Trophoblast cell (in vitro differentiated cells and primary cell): ENCODE measurements at regions not wholly inside any gene's neighbourhood (a gene's known extent, or its start where the extent isn't known, plus 50 kb on each side); places are given as distances from the start of the nearest gene placed in this dataset.

Source experiments
- DNase-seq, 2 donors: peaks; one replicate each; pipeline ENCODE4 v3.0.0-alpha.2; 2016
- H2AFZ ChIP-seq: 2 replicates; pipeline ENCODE4 v1.6.1; 2013; ENCODE audit warnings: low read length, moderate library complexity, mild to moderate bottlenecking; ENCODE audit not compliant: insufficient read depth, poor library complexity
- H2AK5ac ChIP-seq: 2 replicates; pipeline ENCODE4 v1.6.1; 2013; ENCODE audit warnings: mild to moderate bottlenecking, low read length
- H2BK120ac ChIP-seq: 2 replicates; pipeline ENCODE4 v1.6.1; 2013; ENCODE audit warnings: low read length, mild to moderate bottlenecking, moderate library complexity; ENCODE audit not compliant: insufficient read depth, poor library complexity
- H2BK12ac ChIP-seq: 2 replicates; pipeline ENCODE4 v1.6.1; 2013; ENCODE audit warnings: mild to moderate bottlenecking, low read length, moderate library complexity
- H2BK5ac ChIP-seq: 2 replicates; pipeline ENCODE4 v1.6.1; 2013; ENCODE audit warnings: low read length, low read depth, moderate library complexity, mild to moderate bottlenecking; ENCODE audit not compliant: poor library complexity
- H3K14ac ChIP-seq: 2 replicates; pipeline ENCODE4 v1.6.1; 2013; ENCODE audit warnings: mild to moderate bottlenecking, low read length
- H3K18ac ChIP-seq: 2 replicates; pipeline ENCODE4 v1.6.1; 2013; ENCODE audit warnings: mild to moderate bottlenecking, low read length
- H3K23ac ChIP-seq: 2 replicates; pipeline ENCODE4 v1.6.1; 2013; ENCODE audit warnings: low read length
- H3K27ac ChIP-seq: 2 replicates; pipeline ENCODE4 v1.5.1; 2013; ENCODE audit warnings: low read depth, mild to moderate bottlenecking, inconsistent platforms, low read length, moderate library complexity
- H3K27me3 ChIP-seq: 2 replicates; pipeline ENCODE4 v1.6.1; 2013; ENCODE audit warnings: inconsistent platforms, mild to moderate bottlenecking, low read length, moderate library complexity; ENCODE audit not compliant: insufficient read depth
- H3K36me3 ChIP-seq, 2 experiments: 1 replicate in 1 of 2; 2 replicates in 1 of 2; pipeline ENCODE4 v1.6.1; 2013; ENCODE audit warnings: low read length in 2 of 2, mild to moderate bottlenecking in 2 of 2, moderate library complexity in 1 of 2; ENCODE audit not compliant: insufficient read depth in 2 of 2, control insufficient read depth in 1 of 2
- H3K4ac ChIP-seq: 2 replicates; pipeline ENCODE4 v1.6.1; 2013; ENCODE audit warnings: low read depth, mild to moderate bottlenecking, low read length, moderate library complexity
- H3K4me1 ChIP-seq, 2 experiments: 1 replicate in 1 of 2; 2 replicates in 1 of 2; pipeline ENCODE4 v1.6.1; 2013; ENCODE audit warnings: low read length in 2 of 2, mild to moderate bottlenecking in 2 of 2, moderate library complexity in 1 of 2; ENCODE audit not compliant: insufficient read depth in 2 of 2, control insufficient read depth in 1 of 2
- H3K4me2 ChIP-seq: 2 replicates; pipeline ENCODE4 v1.6.1; 2013; ENCODE audit warnings: inconsistent platforms, mild to moderate bottlenecking, low read length, moderate library complexity
- H3K4me3 ChIP-seq: 2 replicates; pipeline ENCODE4 v1.5.1; 2013; ENCODE audit warnings: mild to moderate bottlenecking, low read depth, low read length, inconsistent platforms
- H3K79me1 ChIP-seq: one replicate; pipeline ENCODE4 v1.6.1; 2013; ENCODE audit warnings: low read length
- H3K79me2 ChIP-seq: 2 replicates; pipeline ENCODE4 v1.6.1; 2013; ENCODE audit warnings: low read length, mild to moderate bottlenecking; ENCODE audit not compliant: control insufficient read depth, insufficient read depth, poor library complexity
- H3K9ac ChIP-seq: 2 replicates; pipeline ENCODE4 v1.6.1; 2013; ENCODE audit warnings: mild to moderate bottlenecking, low read length
- H3K9me3 ChIP-seq: 2 replicates; pipeline ENCODE4 v1.6.1; 2013; ENCODE audit warnings: low read depth, mild to moderate bottlenecking, control low read depth, inconsistent platforms, low read length; ENCODE audit not compliant: insufficient read depth
- H4K12ac ChIP-seq: 2 replicates; pipeline ENCODE4 v1.6.1; 2013; ENCODE audit warnings: low read depth, mild to moderate bottlenecking, low read length, moderate library complexity
- H4K8ac ChIP-seq: 2 replicates; pipeline ENCODE4 v1.6.1; 2013; ENCODE audit warnings: low read depth, mild to moderate bottlenecking, low read length, moderate library complexity
- H4K91ac ChIP-seq: one replicate; pipeline ENCODE4 v1.6.1; 2013; ENCODE audit warnings: low read depth, mild to moderate bottlenecking, low read length, moderate library complexity
- WGBS: extraction: QIAGEN DNeasy Blood & Tissue Kit; methylation state at CpG from one replicate; pipeline ENCODE4 v1.1.7; 2013; ENCODE audit warnings: missing lambda C conversion rate; ENCODE audit not compliant: insufficient read length, insufficient coverage; ENCODE audit errors: extremely low coverage; 5-methylcytosine and 5-hydroxymethylcytosine counted together

GRCh38 chr16:35314298-35314697 lies 1854.9 kb downstream of the TP53TG3F start:
- Histone ChIP-seq H3K27ac (no peak overlapping the region), H3K4ac (no peak overlapping the region), H2BK120ac (no peak overlapping the region), H3K36me3 (no peaks in the 10 kb centered on the region), H2BK12ac (no peak overlapping the region), H2BK5ac (no peak overlapping the region), H2AK5ac (no peak overlapping the region), H3K4me1 (no peaks in the 10 kb centered on the region), H3K18ac (no peak overlapping the region), H3K4me3 (no peak overlapping the region), H4K91ac (no peak overlapping the region), H3K9ac (no peak overlapping the region), H3K79me1 (no peaks in the 10 kb centered on the region), H3K23ac (no peak overlapping the region), H3K9me3 (peaks cover 53% of the 10 kb centered on the region), H3K14ac (no peak overlapping the region), H3K79me2 (no peaks in the 10 kb centered on the region), H4K8ac (no peak overlapping the region), H4K12ac (no peak overlapping the region), H2AFZ (no peak overlapping the region), H3K4me2 (no peak overlapping the region), H3K27me3 (no peaks in the 10 kb centered on the region)
- DNase-seq: no peak
- no CpG with 5 or more reads among the region's 3 CpGs for WGBS

GRCh38 chr16:35319536-35320192 lies 1860.3 kb downstream of the TP53TG3F start:
- Histone ChIP-seq H3K9me3 (peaks cover 26% of the 10 kb centered on the region), H3K79me1 (no peaks in the 10 kb centered on the region), H3K36me3 (peaks cover 0 to 2% of the 10 kb centered on the region in 2 experiments), H3K18ac (no peak overlapping the region), H3K4ac (no peak overlapping the region), H4K12ac (no peak overlapping the region), H3K14ac (no peak overlapping the region), H2AK5ac (no peak overlapping the region), H3K23ac (no peak overlapping the region), H2BK12ac (no peak overlapping the region), H3K9ac (no peak overlapping the region), H2AFZ (no peak overlapping the region), H3K4me2 (no peak overlapping the region), H4K91ac (no peak overlapping the region), H3K79me2 (no peaks in the 10 kb centered on the region), H2BK5ac (no peak overlapping the region), H4K8ac (no peak overlapping the region), H3K27me3 (no peaks in the 10 kb centered on the region), H3K4me3 (no peak overlapping the region), H2BK120ac (no peak overlapping the region), H3K27ac (no peak overlapping the region), H3K4me1 (no peaks in the 10 kb centered on the region)
- WGBS: no CpG with 5 or more reads among the region's 2 CpGs
- DNase-seq: no peak

- H2BK12ac ChIP-seq: no peak overlapping the region
- no peaks in the 10 kb centered on the region for H3K79me1 ChIP-seq
- peaks cover 9% of the 10 kb centered on the region for H3K9me3 ChIP-seq
- peaks cover 0 to 2% of the 10 kb centered on the region in 2 experiments for H3K36me3 ChIP-seq
- DNase-seq: no peak
- no peak overlapping the region for H2AK5ac ChIP-seq
- no peak overlapping the region for H2AFZ ChIP-seq
- H3K27me3 ChIP-seq: no peaks in the 10 kb centered on the region
- H2BK5ac ChIP-seq: no peak overlapping the region
- H4K91ac ChIP-seq: no peak overlapping the region
- no peak overlapping the region for H3K27ac ChIP-seq
- no peak overlapping the region for H3K14ac ChIP-seq
- H3K4ac ChIP-seq: no peak overlapping the region
- H3K4me1 ChIP-seq: no peaks in the 10 kb centered on the region
- H3K4me3 ChIP-seq: no peak overlapping the region
- H3K4me2 ChIP-seq: no peak overlapping the region
- WGBS: no CpG with 5 or more reads among the region's 3 CpGs
- H4K12ac ChIP-seq: no peak overlapping the region
- H3K79me2 ChIP-seq: no peaks in the 10 kb centered on the region
- no peak overlapping the region for H3K9ac ChIP-seq
- H3K23ac ChIP-seq: no peak overlapping the region
- no peak overlapping the region for H4K8ac ChIP-seq
- no peak overlapping the region for H3K18ac ChIP-seq
- no peak overlapping the region for H2BK120ac ChIP-seq
Observed at GRCh38 chr16:35325936-35326335, 1866.5 kb downstream of the TP53TG3F start.

GRCh38 chr16:35339337-35339736 lies 1879.9 kb downstream of the TP53TG3F start:
- Histone ChIP-seq H3K9me3 (peaks cover 11% of the 10 kb centered on the region), H3K27ac (no peak overlapping the region), H2AK5ac (no peak overlapping the region), H2BK120ac (no peak overlapping the region), H4K12ac (no peak overlapping the region), H3K9ac (no peak overlapping the region), H4K91ac (no peak overlapping the region), H3K79me1 (no peaks in the 10 kb centered on the region), H3K36me3 (no peaks in the 10 kb centered on the region), H3K14ac (no peak overlapping the region), H3K4me2 (no peak overlapping the region), H3K4me3 (no peak overlapping the region), H3K23ac (no peak overlapping the region), H3K18ac (no peak overlapping the region), H3K27me3 (no peaks in the 10 kb centered on the region), H3K4me1 (no peaks in the 10 kb centered on the region), H3K79me2 (no peaks in the 10 kb centered on the region), H2BK5ac (no peak overlapping the region), H3K4ac (no peak overlapping the region), H2AFZ (no peak overlapping the region), H2BK12ac (no peak overlapping the region), H4K8ac (no peak overlapping the region)
- DNase-seq: no peak
